ENCODE measurements at regions not wholly inside any gene's neighbourhood (a gene's known extent, or its start where the extent isn't known, plus 50 kb on each side); places are given as distances from the start of the nearest gene placed in this dataset.

DNA sequence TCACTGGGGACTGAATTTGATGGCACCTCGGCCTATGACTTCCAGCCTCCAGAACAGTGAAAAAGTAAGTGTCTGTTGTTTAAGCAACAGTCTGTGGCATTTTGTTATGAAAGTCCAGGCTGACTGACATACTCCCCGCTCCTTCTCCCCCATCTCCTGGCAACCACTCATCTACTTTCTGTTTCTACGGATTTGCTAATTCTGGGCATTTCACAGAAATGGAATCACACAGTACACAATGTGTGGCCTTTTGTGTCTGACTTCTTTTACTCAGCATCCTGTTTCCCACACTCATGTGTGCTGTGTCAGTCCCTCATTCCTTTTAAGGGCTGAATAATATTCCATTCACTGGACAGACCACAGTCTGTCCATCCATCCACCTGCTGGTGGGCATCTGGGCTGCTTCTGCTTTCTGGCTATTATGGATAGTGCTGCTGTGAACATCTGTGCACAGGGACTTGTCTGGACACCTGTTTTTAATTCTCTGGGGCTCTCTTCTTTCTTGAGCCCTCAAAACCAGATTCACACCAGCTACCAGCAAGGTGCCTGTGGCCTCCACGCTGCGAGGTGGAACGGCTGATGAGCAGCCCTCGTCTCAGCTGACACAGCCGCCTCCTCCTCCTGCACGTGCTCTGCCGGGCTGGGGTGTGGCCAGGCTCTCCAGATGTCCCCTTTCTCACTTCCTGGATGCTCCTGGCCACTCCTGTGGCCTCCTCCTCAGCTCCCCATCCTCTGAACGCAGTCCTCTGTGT lies 333.1 kb downstream of the CTTN start:
- TF ChIP-seq, protein P1, sequence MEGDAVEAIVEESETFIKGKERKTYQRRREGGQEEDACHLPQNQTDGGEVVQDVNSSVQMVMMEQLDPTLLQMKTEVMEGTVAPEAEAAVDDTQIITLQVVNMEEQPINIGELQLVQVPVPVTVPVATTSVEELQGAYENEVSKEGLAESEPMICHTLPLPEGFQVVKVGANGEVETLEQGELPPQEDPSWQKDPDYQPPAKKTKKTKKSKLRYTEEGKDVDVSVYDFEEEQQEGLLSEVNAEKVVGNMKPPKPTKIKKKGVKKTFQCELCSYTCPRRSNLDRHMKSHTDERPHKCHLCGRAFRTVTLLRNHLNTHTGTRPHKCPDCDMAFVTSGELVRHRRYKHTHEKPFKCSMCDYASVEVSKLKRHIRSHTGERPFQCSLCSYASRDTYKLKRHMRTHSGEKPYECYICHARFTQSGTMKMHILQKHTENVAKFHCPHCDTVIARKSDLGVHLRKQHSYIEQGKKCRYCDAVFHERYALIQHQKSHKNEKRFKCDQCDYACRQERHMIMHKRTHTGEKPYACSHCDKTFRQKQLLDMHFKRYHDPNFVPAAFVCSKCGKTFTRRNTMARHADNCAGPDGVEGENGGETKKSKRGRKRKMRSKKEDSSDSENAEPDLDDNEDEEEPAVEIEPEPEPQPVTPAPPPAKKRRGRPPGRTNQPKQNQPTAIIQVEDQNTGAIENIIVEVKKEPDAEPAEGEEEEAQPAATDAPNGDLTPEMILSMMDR (IDR thresholded peaks at IDR 0.05) = no peak
- TF ChIP-seq POLR2A (IDR thresholded peaks at IDR 0.05) = no peak
